GM12892 (cell line): ENCODE measurements at regions not wholly inside any gene's neighbourhood (a gene's known extent, or its start where the extent isn't known, plus 50 kb on each side); places are given as distances from the start of the nearest gene placed in this dataset.

Experiments
- POLR2A ChIP-seq: IDR thresholded peaks from 2 replicates; pipeline ENCODE4 v1.6.1; 2011; ENCODE audit warnings: low read depth, low read length, control low read depth
- POLR2AphosphoS5 ChIP-seq: IDR thresholded peaks from 2 replicates; pipeline ENCODE4 v1.6.1; 2011; ENCODE audit warnings: low read depth, low read length, control low read depth
- TAF1 ChIP-seq: IDR thresholded peaks from 2 replicates; pipeline ENCODE4 v1.6.1; 2011; ENCODE audit warnings: low read depth, mild to moderate bottlenecking, control low read depth, low read length, borderline replicate concordance

DNA sequence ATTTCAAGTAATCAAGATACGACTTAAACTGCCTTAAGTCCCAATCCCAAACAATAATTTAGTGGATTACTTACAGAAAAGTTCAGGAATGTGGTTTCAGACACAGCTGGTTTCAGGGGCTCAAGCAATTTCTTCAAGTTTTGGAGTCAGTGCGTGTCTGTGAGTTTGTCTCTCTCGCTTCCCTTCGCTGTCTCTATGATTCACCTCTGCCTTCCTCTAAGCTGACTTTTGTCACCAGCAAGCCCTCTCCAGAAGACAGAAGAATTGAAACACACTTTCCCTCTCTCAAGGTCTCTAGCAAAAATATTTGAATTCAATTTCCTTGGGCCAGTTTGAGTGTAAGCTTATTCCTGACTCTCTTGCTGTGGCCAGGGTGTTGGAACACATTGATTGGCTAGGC is 392.4 kb downstream of the EDEM1 start:
- TF ChIP-seq POLR2A (no peak), POLR2AphosphoS5 (no peak), TAF1 (no peak)
